WTC11 (cell line): ENCODE measurements at regions not wholly inside any gene's neighbourhood (a gene's known extent, or its start where the extent isn't known, plus 50 kb on each side); places are given as distances from the start of the nearest gene placed in this dataset.

Experiments used
- ATAC-seq: fragments of 200-7000 bp; cut with Tn5 transposase; 2 replicates; pipeline ENCODE4 v1.10.0; 2021; ENCODE audit warnings: mild to moderate bottlenecking, moderate library complexity
- CTCF ChIA-PET: fragments of 300-600 bp; sonication (Branson Sonifier 250); formaldehyde crosslinking; loops from one replicate; lab custom pipeline; 2021; ENCODE audit warnings: antibody characterized with exemption; lab: Charles Lee
- POLR2A ChIA-PET: fragments of 350-600 bp; sonication (Branson Sonifier 250); formaldehyde crosslinking; loops from one replicate; lab custom pipeline; 2021; ENCODE audit warnings: antibody characterized with exemption; lab: Charles Lee
- DNase-seq: peaks from one replicate; pipeline ENCODE4 v3.0.0; 2021; ENCODE audit warnings: low spot score
- H3K27ac Mint-ChIP-seq: 2 replicates; pipeline ENCODE4 v1.8.0; 2021; ENCODE audit warnings: mixed read lengths
- H3K27me3 Mint-ChIP-seq: 2 replicates; pipeline ENCODE4 v1.8.0; 2021; ENCODE audit warnings: low read depth, mild to moderate bottlenecking, moderate library complexity, mixed read lengths
- H3K36me3 Mint-ChIP-seq: 2 replicates; pipeline ENCODE4 v1.8.0; 2021; ENCODE audit warnings: mixed read lengths
- H3K4me1 Mint-ChIP-seq: 2 replicates; pipeline ENCODE4 v1.8.0; 2022; ENCODE audit warnings: mixed read lengths
- H3K4me3 Mint-ChIP-seq: 2 replicates; pipeline ENCODE4 v1.8.0; 2021; ENCODE audit warnings: mild to moderate bottlenecking, moderate library complexity, mixed read lengths
- H3K9me3 Mint-ChIP-seq: 2 replicates; pipeline ENCODE4 v1.8.0; 2021; ENCODE audit warnings: mixed read lengths
- ARID4B ChIP-seq: sonication (generic); formaldehyde crosslinking; IDR thresholded peaks from 2 replicates; pipeline ENCODE4 v1.8.0; 2023; ENCODE audit warnings: missing genetic modification reagents, mild to moderate bottlenecking, borderline replicate concordance
- ATF2 ChIP-seq: sonication (generic); formaldehyde crosslinking; IDR thresholded peaks from 2 replicates; pipeline ENCODE4 v1.8.1; 2022; ENCODE audit warnings: low read depth, missing genetic modification reagents, borderline replicate concordance
- CBFB ChIP-seq: sonication (generic); formaldehyde crosslinking; IDR thresholded peaks from 2 replicates; pipeline ENCODE4 v1.8.1; 2022; ENCODE audit warnings: mild to moderate bottlenecking, low read depth, missing genetic modification reagents
- E2F4 ChIP-seq: sonication (generic); formaldehyde crosslinking; IDR thresholded peaks from 2 replicates; pipeline ENCODE4 v1.8.1; 2022; ENCODE audit warnings: low read depth, mild to moderate bottlenecking, moderate library complexity, missing genetic modification reagents, borderline replicate concordance
- EMX1 ChIP-seq: fragments of 250-450 bp; sonication (Bioruptor Pico); IDR thresholded peaks from 2 replicates; pipeline ENCODE4 v1.8.0; 2021; ENCODE audit warnings: mild to moderate bottlenecking
- ESRRA ChIP-seq: sonication (generic); formaldehyde crosslinking; IDR thresholded peaks from 2 replicates; pipeline ENCODE4 v1.8.1; 2022; ENCODE audit warnings: mild to moderate bottlenecking, missing genetic modification reagents, borderline replicate concordance
- FOXP1 ChIP-seq: sonication (generic); formaldehyde crosslinking; IDR thresholded peaks from 2 replicates; pipeline ENCODE4 v1.8.0; 2022; ENCODE audit warnings: missing genetic modification reagents, mild to moderate bottlenecking, moderate library complexity, borderline replicate concordance
- FOXP4 ChIP-seq: sonication (generic); formaldehyde crosslinking; IDR thresholded peaks from 2 replicates; pipeline ENCODE4 v1.8.0; 2022; ENCODE audit warnings: mild to moderate bottlenecking, missing genetic modification reagents
- NFATC4 ChIP-seq: fragments of 250-450 bp; sonication (Bioruptor Pico); IDR thresholded peaks from 2 replicates; pipeline ENCODE4 v1.9.0; 2021; ENCODE audit warnings: mild to moderate bottlenecking
- SOX15 ChIP-seq: fragments of 250-450 bp; sonication (Bioruptor Pico); IDR thresholded peaks from 2 replicates; pipeline ENCODE4 v1.9.0; 2021; ENCODE audit warnings: mild to moderate bottlenecking
- TCF7 ChIP-seq: sonication (generic); formaldehyde crosslinking; IDR thresholded peaks from 2 replicates; pipeline ENCODE4 v1.8.0; 2022; ENCODE audit warnings: mild to moderate bottlenecking, low read depth, missing genetic modification reagents, moderate library complexity
- TEAD1 ChIP-seq: sonication (generic); formaldehyde crosslinking; IDR thresholded peaks from 2 replicates; pipeline ENCODE4 v1.8.0; 2022; ENCODE audit warnings: mild to moderate bottlenecking, missing genetic modification reagents
- USF1 ChIP-seq: sonication (generic); formaldehyde crosslinking; IDR thresholded peaks from 2 replicates; pipeline ENCODE4 v1.8.0; 2022; ENCODE audit warnings: mild to moderate bottlenecking, missing genetic modification reagents
- ZBTB43 ChIP-seq: sonication (generic); formaldehyde crosslinking; IDR thresholded peaks from 2 replicates; pipeline ENCODE4 v1.8.1; 2023; ENCODE audit warnings: mild to moderate bottlenecking, missing genetic modification reagents
- ZNF671 ChIP-seq: fragments of 250-450 bp; sonication (Bioruptor Pico); IDR thresholded peaks from 2 replicates; pipeline ENCODE4 v1.8.0; 2021; ENCODE audit warnings: mild to moderate bottlenecking

GRCh38 chr15:35933531-35933930 is 387.6 kb upstream of the DPH6 start (continued):
- no peak for TF ChIP-seq E2F4 (CRISPR knock-in tag)

- CTCF ChIA-PET, result no interaction called here
- no peaks in the 10 kb centered on the region for H3K9me3 Mint-ChIP-seq
- no peaks in the 10 kb centered on the region for H3K36me3 Mint-ChIP-seq
- no peak for TF ChIP-seq FOXP4
- POLR2A ChIA-PET, result no interaction called here
- no peak for ATAC-seq
- no peaks in the 10 kb centered on the region for H3K4me1 Mint-ChIP-seq
- no peak for DNase-seq
- no peak overlapping the region for H3K4me3 Mint-ChIP-seq
- H3K27me3 Mint-ChIP-seq, result no peaks in the 10 kb centered on the region
- H3K27ac Mint-ChIP-seq, result no peak overlapping the region
Measured at GRCh38 chr15:35934383-35935049, 388.6 kb upstream of the DPH6 start.

- no peaks in the 10 kb centered on the region for H3K9me3 Mint-ChIP-seq
- no peak overlapping the region for H3K4me3 Mint-ChIP-seq
- DNase-seq (no peak), ATAC-seq (no peak)
- H3K27me3 Mint-ChIP-seq, result no peaks in the 10 kb centered on the region
- ChIA-PET CTCF (no interaction called here), POLR2A (no interaction called here)
- H3K27ac Mint-ChIP-seq, result no peak overlapping the region
- no peak for TF ChIP-seq CBFB (CRISPR knock-in tag)
- TF ChIP-seq TEAD1 (CRISPR knock-in tag), result no peak
- no peak for TF ChIP-seq SOX15 (CRISPR knock-in tag)
- no peak for TF ChIP-seq ESRRA
- TF ChIP-seq ARID4B (CRISPR knock-in tag), result no peak
- no peak for TF ChIP-seq FOXP1 (CRISPR knock-in tag)
- no peaks in the 10 kb centered on the region for H3K36me3 Mint-ChIP-seq
- H3K4me1 Mint-ChIP-seq, result no peaks in the 10 kb centered on the region
Measured at GRCh38 chr15:35936284-35936683, 390.3 kb upstream of the DPH6 start.

- no peak overlapping the region for H3K4me3 Mint-ChIP-seq
- H3K4me1 Mint-ChIP-seq, result no peaks in the 10 kb centered on the region
- H3K36me3 Mint-ChIP-seq, result no peaks in the 10 kb centered on the region
- POLR2A ChIA-PET, result no interaction called here
- DNase-seq (no peak), ATAC-seq (no peak)
- H3K27ac Mint-ChIP-seq, result no peak overlapping the region
- no peaks in the 10 kb centered on the region for H3K9me3 Mint-ChIP-seq
- no peaks in the 10 kb centered on the region for H3K27me3 Mint-ChIP-seq
- CTCF ChIA-PET, result interaction anchor here (0.5 kb wide), 1 partner anchor 228 kb away, joined by 3 read pairs; no protein-coding TSS in a partner anchor
- TF ChIP-seq ZBTB43 (CRISPR knock-in tag) (no peak), FOXP4 (no peak), TCF7 (CRISPR knock-in tag) (no peak), EMX1 (CRISPR knock-in tag) (no peak), NFATC4 (CRISPR knock-in tag) (no peak), ATF2 (CRISPR knock-in tag) (no peak), USF1 (CRISPR knock-in tag) (no peak), ZNF671 (CRISPR knock-in tag) (no peak), ESRRA (no peak)
Measured at GRCh38 chr15:35937380-35937779, 391.4 kb upstream of the DPH6 start.
